Vagina (tissue), 2 donors: ENCODE measurements at regions not wholly inside any gene's neighbourhood (a gene's known extent, or its start where the extent isn't known, plus 50 kb on each side); places are given as distances from the start of the nearest gene placed in this dataset.

Experiments used
- POLR2AphosphoS5 ChIP-seq, 2 donors: sonication (generic); formaldehyde crosslinking; IDR thresholded peaks; one replicate each; pipeline ENCODE4 v1.9.0; 2017; ENCODE audit warnings: antibody characterized with exemption in 2 of 2, mild to moderate bottlenecking in 2 of 2, low read depth in 1 of 2; ENCODE audit not compliant: insufficient read depth in 1 of 2
- TF ChIP-seq, protein P1 (sequence below), 3 experiments: fragments of 450-650 bp in 2 of 3; fragments of 200-600 bp in 1 of 3; sonication (generic) in 1 of 3; IDR thresholded peaks; one replicate each; pipeline ENCODE4 v1.5.1; 2017 to 2019; ENCODE audit warnings: antibody characterized with exemption in 3 of 3, mild to moderate bottlenecking in 2 of 3, moderate library complexity in 2 of 3

GRCh38 chr11:41970681-41971080 lies 511.2 kb upstream of the LRRC4C start:
- TF ChIP-seq, protein P1, sequence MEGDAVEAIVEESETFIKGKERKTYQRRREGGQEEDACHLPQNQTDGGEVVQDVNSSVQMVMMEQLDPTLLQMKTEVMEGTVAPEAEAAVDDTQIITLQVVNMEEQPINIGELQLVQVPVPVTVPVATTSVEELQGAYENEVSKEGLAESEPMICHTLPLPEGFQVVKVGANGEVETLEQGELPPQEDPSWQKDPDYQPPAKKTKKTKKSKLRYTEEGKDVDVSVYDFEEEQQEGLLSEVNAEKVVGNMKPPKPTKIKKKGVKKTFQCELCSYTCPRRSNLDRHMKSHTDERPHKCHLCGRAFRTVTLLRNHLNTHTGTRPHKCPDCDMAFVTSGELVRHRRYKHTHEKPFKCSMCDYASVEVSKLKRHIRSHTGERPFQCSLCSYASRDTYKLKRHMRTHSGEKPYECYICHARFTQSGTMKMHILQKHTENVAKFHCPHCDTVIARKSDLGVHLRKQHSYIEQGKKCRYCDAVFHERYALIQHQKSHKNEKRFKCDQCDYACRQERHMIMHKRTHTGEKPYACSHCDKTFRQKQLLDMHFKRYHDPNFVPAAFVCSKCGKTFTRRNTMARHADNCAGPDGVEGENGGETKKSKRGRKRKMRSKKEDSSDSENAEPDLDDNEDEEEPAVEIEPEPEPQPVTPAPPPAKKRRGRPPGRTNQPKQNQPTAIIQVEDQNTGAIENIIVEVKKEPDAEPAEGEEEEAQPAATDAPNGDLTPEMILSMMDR (IDR thresholded peaks at IDR 0.05) = no peak
- no peak for TF ChIP-seq POLR2AphosphoS5 (IDR thresholded peaks at IDR 0.05; ENCODE audit: insufficient read depth in 1 of 2, low read depth in 1 of 2)
